HepG2 (cell line): ENCODE measurements at regions not wholly inside any gene's neighbourhood (a gene's known extent, or its start where the extent isn't known, plus 50 kb on each side); places are given as distances from the start of the nearest gene placed in this dataset.
A peak's percentile ranks its signal among the peaks of the same experiment; 100 is the strongest.

Source experiments
- ARNT2 ChIP-seq: sonication (generic); formaldehyde crosslinking; IDR thresholded peaks from 2 replicates; pipeline ENCODE4 v1.8.0; 2022; ENCODE audit warnings: mild to moderate bottlenecking, low read depth, missing genetic modification reagents, moderate library complexity
- ATF1 ChIP-seq: IDR thresholded peaks from 2 replicates; pipeline ENCODE4 v1.6.1; 2016; ENCODE audit warnings: mild to moderate bottlenecking, control low read depth
- IRF2 ChIP-seq: IDR thresholded peaks from 2 replicates; pipeline ENCODE4 v1.6.1; 2018; ENCODE audit warnings: missing genetic modification reagents, missing compliant biosample characterization
- JUND ChIP-seq: sonication (generic); formaldehyde crosslinking; IDR thresholded peaks from 2 replicates; pipeline ENCODE4 v1.8.0; 2022; ENCODE audit warnings: mild to moderate bottlenecking, missing genetic modification reagents
- KDM2A ChIP-seq: sonication (generic); formaldehyde crosslinking; IDR thresholded peaks from 2 replicates; pipeline ENCODE4 v1.4.0; 2020; ENCODE audit warnings: low read depth, missing genetic modification reagents, borderline replicate concordance
- MAZ ChIP-seq, 2 experiments: sonication (generic) in 1 of 2; formaldehyde crosslinking in 1 of 2; IDR thresholded peaks; 2 replicates each; pipeline versions ENCODE4 v1.5.0 to v1.6.1; 2012 to 2020; ENCODE audit warnings: low read depth in 2 of 2, mild to moderate bottlenecking in 2 of 2, borderline replicate concordance in 1 of 2, improper control_type of control experiment in 1 of 2, low read length in 1 of 2, missing genetic modification reagents in 1 of 2, moderate library complexity in 1 of 2
- NCOA2 ChIP-seq: sonication (generic); formaldehyde crosslinking; IDR thresholded peaks from 2 replicates; pipeline ENCODE4 v1.8.0; 2022; ENCODE audit warnings: inconsistent platforms
- NFIB ChIP-seq: sonication (generic); formaldehyde crosslinking; IDR thresholded peaks from 2 replicates; pipeline ENCODE4 v1.9.0; 2021; ENCODE audit warnings: missing genetic modification reagents, mild to moderate bottlenecking, borderline replicate concordance
- NPAS2 ChIP-seq: sonication (generic); formaldehyde crosslinking; IDR thresholded peaks from 2 replicates; pipeline ENCODE4 v1.8.0; 2022; ENCODE audit warnings: mild to moderate bottlenecking, missing genetic modification reagents, borderline replicate concordance
- SIX1 ChIP-seq: sonication (generic); formaldehyde crosslinking; IDR thresholded peaks from 2 replicates; pipeline ENCODE4 v1.4.0; 2020; ENCODE audit warnings: missing genetic modification reagents, borderline replicate concordance
- SOX6 ChIP-seq, 2 experiments: fragments of 450-650 bp in 1 of 2; sonication (generic) in 1 of 2; formaldehyde crosslinking in 1 of 2; IDR thresholded peaks; 2 replicates each; pipeline versions ENCODE4 v1.4.0 to v1.6.1; 2017 to 2020; ENCODE audit warnings: antibody characterized with exemption in 1 of 2, mild to moderate bottlenecking in 1 of 2, missing genetic modification reagents in 1 of 2
- SRSF1 ChIP-seq: fragments of 200-400 bp; formaldehyde crosslinking; optimal IDR thresholded peaks from 2 replicates; pipeline ENCODE3; 2017; ENCODE audit warnings: mild to moderate bottlenecking, low read depth, low read length, moderate library complexity
- TGIF2 ChIP-seq: IDR thresholded peaks from 2 replicates; pipeline ENCODE4 v1.6.1; 2016; ENCODE audit warnings: control low read depth, missing compliant biosample characterization
- ZC3H13 ChIP-seq: sonication (generic); formaldehyde crosslinking; IDR thresholded peaks from 2 replicates; pipeline ENCODE4 v1.8.1; 2023; ENCODE audit warnings: mild to moderate bottlenecking, missing genetic modification reagents, moderate library complexity
- ZFP62 ChIP-seq: sonication (generic); formaldehyde crosslinking; IDR thresholded peaks from 2 replicates; pipeline ENCODE4 v1.4.0; 2020; ENCODE audit warnings: missing genetic modification reagents
- ZNF230 ChIP-seq: sonication (generic); formaldehyde crosslinking; IDR thresholded peaks from 2 replicates; pipeline ENCODE4 v1.4.0; 2020; ENCODE audit warnings: mild to moderate bottlenecking, missing genetic modification reagents
- ZNF296 ChIP-seq: sonication (generic); formaldehyde crosslinking; conservative IDR thresholded peaks from 2 replicates; pipeline ENCODE4 v1.5.0; 2020; ENCODE audit warnings: mild to moderate bottlenecking, missing genetic modification reagents
- ZNF547 ChIP-seq: sonication (generic); formaldehyde crosslinking; IDR thresholded peaks from 2 replicates; pipeline ENCODE4 v1.5.1; 2020; ENCODE audit warnings: mild to moderate bottlenecking, missing genetic modification reagents
- ZNF550 ChIP-seq: sonication (generic); formaldehyde crosslinking; IDR thresholded peaks from 2 replicates; pipeline ENCODE4 v1.4.0; 2020; ENCODE audit warnings: mild to moderate bottlenecking, missing genetic modification reagents, borderline replicate concordance
- ZNF768 ChIP-seq: sonication (generic); formaldehyde crosslinking; IDR thresholded peaks from 2 replicates; pipeline ENCODE4 v1.4.0; 2020; ENCODE audit warnings: missing genetic modification reagents
- ZNF841 ChIP-seq: sonication (generic); formaldehyde crosslinking; IDR thresholded peaks from 2 replicates; pipeline ENCODE4 v1.8.1; 2023; ENCODE audit warnings: missing genetic modification reagents, borderline replicate concordance
- ZSCAN30 ChIP-seq: sonication (generic); formaldehyde crosslinking; IDR thresholded peaks from 2 replicates; pipeline ENCODE4 v1.5.0; 2020; ENCODE audit warnings: mild to moderate bottlenecking, missing genetic modification reagents
- TF ChIP-seq, protein P1 (sequence below): sonication (generic); formaldehyde crosslinking; IDR thresholded peaks from 2 replicates; pipeline ENCODE4 v1.4.0; 2020; ENCODE audit warnings: low read depth, mild to moderate bottlenecking, missing genetic modification reagents
- TF ChIP-seq, protein P2 (sequence below): sonication (generic); formaldehyde crosslinking; conservative IDR thresholded peaks from 2 replicates; pipeline ENCODE4 v1.8.0; 2022; ENCODE audit warnings: missing genetic modification reagents
- TF ChIP-seq, protein P3 (sequence below): sonication (generic); formaldehyde crosslinking; IDR thresholded peaks from 2 replicates; pipeline ENCODE4 v1.5.0; 2020; ENCODE audit warnings: missing genetic modification reagents

DNA sequence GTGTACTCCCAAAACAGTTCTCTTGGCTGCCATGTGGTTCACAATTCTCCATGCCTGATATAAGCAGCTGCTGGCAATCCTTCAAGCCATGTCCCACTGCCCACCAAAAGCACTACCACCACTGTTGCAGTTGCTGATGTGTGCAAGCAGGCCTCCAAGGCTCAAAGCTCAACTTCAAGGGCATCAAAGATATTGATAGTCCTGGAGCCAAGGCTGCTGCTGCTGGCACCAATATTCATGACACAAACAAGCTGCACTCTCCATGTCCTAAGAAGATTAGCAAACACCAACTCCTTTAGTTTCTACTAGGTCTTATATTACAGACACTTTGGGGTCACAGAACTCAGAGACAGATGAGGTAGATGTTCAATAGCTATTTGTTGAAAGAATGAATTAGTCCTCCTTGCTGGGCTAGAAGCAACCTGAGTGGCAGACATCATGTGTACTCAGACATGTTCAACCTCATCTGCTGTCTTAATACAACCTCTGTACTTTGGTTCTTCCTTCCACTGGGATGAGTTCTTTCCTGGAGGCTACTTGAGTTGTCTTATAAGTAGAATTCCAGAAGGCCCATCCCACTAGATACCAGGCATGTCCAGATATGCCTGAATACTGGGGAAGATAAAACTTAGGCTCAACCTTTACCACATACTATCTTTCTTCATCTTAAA is 104.5 kb upstream of the UGP2 start (continued):
- TF ChIP-seq ZNF550 (CRISPR knock-in tag) = no peak
- TF ChIP-seq ZNF841 (CRISPR knock-in tag) = no peak
- peak; percentile 63; the same call in 1 of the 2 replicates for TF ChIP-seq SIX1 (CRISPR knock-in tag)
- TF ChIP-seq, protein P1, sequence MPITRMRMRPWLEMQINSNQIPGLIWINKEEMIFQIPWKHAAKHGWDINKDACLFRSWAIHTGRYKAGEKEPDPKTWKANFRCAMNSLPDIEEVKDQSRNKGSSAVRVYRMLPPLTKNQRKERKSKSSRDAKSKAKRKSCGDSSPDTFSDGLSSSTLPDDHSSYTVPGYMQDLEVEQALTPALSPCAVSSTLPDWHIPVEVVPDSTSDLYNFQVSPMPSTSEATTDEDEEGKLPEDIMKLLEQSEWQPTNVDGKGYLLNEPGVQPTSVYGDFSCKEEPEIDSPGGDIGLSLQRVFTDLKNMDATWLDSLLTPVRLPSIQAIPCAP (CRISPR knock-in tag) = no peak
- TF ChIP-seq TGIF2 (CRISPR knock-in tag) = no peak
- TF ChIP-seq, protein P2, sequence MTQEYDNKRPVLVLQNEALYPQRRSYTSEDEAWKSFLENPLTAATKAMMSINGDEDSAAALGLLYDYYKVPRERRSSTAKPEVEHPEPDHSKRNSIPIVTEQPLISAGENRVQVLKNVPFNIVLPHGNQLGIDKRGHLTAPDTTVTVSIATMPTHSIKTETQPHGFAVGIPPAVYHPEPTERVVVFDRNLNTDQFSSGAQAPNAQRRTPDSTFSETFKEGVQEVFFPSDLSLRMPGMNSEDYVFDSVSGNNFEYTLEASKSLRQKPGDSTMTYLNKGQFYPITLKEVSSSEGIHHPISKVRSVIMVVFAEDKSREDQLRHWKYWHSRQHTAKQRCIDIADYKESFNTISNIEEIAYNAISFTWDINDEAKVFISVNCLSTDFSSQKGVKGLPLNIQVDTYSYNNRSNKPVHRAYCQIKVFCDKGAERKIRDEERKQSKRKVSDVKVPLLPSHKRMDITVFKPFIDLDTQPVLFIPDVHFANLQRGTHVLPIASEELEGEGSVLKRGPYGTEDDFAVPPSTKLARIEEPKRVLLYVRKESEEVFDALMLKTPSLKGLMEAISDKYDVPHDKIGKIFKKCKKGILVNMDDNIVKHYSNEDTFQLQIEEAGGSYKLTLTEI (CRISPR knock-in tag) = no peak
- TF ChIP-seq ATF1 = no peak
- no peak for TF ChIP-seq ZFP62 (CRISPR knock-in tag)
- no peak for TF ChIP-seq SRSF1
- TF ChIP-seq ZNF547 (CRISPR knock-in tag) = no peak
- peak; percentile 90 for TF ChIP-seq IRF2 (CRISPR knock-in tag)
- TF ChIP-seq NCOA2 (CRISPR knock-in tag) = peak; percentile 92
- TF ChIP-seq, protein P3, sequence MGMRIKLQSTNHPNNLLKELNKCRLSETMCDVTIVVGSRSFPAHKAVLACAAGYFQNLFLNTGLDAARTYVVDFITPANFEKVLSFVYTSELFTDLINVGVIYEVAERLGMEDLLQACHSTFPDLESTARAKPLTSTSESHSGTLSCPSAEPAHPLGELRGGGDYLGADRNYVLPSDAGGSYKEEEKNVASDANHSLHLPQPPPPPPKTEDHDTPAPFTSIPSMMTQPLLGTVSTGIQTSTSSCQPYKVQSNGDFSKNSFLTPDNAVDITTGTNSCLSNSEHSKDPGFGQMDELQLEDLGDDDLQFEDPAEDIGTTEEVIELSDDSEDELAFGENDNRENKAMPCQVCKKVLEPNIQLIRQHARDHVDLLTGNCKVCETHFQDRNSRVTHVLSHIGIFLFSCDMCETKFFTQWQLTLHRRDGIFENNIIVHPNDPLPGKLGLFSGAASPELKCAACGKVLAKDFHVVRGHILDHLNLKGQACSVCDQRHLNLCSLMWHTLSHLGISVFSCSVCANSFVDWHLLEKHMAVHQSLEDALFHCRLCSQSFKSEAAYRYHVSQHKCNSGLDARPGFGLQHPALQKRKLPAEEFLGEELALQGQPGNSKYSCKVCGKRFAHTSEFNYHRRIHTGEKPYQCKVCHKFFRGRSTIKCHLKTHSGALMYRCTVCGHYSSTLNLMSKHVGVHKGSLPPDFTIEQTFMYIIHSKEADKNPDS (CRISPR knock-in tag) = no peak
- TF ChIP-seq MAZ (IDR thresholded peaks at IDR 0.05; ENCODE audit: borderline replicate concordance, low read depth, low read length) = no peak
- peak; percentile 52; the same call in 1 of the 2 replicates for TF ChIP-seq MAZ (CRISPR knock-in tag; IDR thresholded peaks at IDR 0.05; ENCODE audit: low read depth)
- no peak for TF ChIP-seq SOX6 (IDR thresholded peaks at IDR 0.05)
- TF ChIP-seq SOX6 (CRISPR knock-in tag; IDR thresholded peaks at IDR 0.05) = peak; percentile 92
- TF ChIP-seq ARNT2 (CRISPR knock-in tag) = no peak
- no peak for TF ChIP-seq ZSCAN30 (CRISPR knock-in tag)
- no peak for TF ChIP-seq JUND
- peak; percentile 55; the same call in 1 of the 2 replicates for TF ChIP-seq KDM2A (CRISPR knock-in tag)
- no peak for TF ChIP-seq ZNF296 (CRISPR knock-in tag)
- no peak for TF ChIP-seq NFIB
- TF ChIP-seq NPAS2 (CRISPR knock-in tag) = no peak
- no peak for TF ChIP-seq ZNF768 (CRISPR knock-in tag)
- TF ChIP-seq ZNF230 (CRISPR knock-in tag) = no peak
- no peak for TF ChIP-seq ZC3H13
